Skin of body (tissue), 1 donor: ENCODE measurements at regions not wholly inside any gene's neighbourhood (a gene's known extent, or its start where the extent isn't known, plus 50 kb on each side); places are given as distances from the start of the nearest gene placed in this dataset.

Experiments used
- DNase-seq: peaks from one replicate; lab custom pipeline; 2025; lab: John Stamatoyannopoulos, UW

DNA sequence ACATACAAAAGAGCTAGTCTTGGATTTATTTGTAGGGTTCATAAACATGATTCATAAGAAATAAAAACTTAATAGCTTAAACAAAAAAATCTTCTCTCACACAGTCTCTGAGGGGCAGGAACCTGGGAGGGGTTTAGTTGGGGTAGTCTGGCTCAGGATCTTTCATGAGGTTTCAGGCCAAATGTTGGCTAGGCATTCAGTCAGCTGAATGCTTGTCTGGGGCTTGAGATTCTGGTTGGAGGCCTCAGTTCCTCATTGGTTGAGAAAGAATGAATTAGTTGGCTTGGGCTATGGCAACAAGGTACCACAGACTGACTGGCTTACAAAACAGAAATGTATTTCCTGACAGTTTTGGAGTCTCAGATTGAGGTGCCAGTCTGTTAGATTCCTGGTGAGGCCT lies 74.3 kb downstream of the ANKRD7 start:
- no peak for DNase-seq

DNA sequence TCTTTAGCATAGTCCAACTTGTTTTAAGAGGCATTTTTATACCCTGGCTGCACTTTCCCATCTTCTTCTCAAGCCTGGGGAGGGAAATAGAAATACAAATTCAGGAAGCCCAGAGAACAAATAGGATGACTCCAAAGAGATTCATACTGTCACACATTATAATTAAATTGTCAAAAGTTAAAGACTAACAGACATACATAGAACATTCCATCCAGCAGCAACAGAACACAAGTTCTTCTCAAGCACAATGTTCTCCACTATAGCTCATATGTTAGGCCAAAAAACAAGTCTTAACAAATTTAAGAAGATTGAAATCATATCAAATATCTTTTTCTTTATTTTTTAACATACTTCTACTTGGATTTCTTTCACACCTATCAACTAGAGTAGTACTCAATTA lies 75.7 kb downstream of the ANKRD7 start:
- no peak for DNase-seq

GRCh38 chr7:118304100-118304499 lies 79.6 kb downstream of the ANKRD7 start:
- no peak for DNase-seq

DNA sequence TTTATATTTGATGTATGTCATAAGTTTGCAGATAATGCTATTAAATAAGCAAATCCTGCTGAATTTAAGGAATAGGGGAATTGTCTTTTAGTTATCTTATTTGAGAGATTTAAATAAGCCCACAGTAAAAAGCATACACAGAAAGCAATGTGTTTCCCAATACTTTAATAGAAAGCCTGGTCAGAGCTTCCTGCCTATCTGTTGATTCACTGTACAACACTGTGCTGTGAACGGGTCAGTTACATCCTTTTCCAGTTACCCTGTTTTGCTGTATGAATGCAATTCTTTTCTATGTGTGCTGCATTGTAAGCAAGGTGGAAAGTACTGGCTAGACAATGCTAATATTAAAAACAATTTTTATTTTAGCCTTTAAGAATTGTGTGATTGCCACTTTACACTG lies 81.2 kb downstream of the ANKRD7 start:
- no peak for DNase-seq

- no peak for DNase-seq
Observed at GRCh38 chr7:118306771-118307170, 82.3 kb downstream of the ANKRD7 start.

- no peak for DNase-seq
Observed at GRCh38 chr7:118311121-118311836, 86.8 kb downstream of the ANKRD7 start.

- no peak for DNase-seq
Observed at GRCh38 chr7:118312051-118312450, 87.5 kb downstream of the ANKRD7 start.

DNA sequence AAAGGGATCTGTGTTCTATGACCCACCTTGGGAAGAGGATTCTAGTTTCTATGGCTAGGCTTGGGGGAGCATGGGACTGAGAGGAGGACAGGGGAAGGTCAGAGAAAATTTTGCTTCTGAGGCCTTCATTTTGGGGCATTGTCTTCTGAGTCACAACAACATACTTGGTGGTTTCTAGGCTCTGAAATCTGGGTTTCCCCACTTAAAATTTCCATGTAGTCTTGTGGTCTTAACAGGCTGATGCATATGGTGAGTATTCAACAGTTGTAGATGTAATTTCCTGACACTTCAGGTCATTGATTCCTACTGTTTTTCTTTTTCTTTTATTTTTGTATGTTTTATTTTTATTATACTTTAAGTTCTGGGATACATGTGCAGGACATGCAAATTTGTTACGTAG lies 88.5 kb downstream of the ANKRD7 start:
- no peak for DNase-seq

DNA sequence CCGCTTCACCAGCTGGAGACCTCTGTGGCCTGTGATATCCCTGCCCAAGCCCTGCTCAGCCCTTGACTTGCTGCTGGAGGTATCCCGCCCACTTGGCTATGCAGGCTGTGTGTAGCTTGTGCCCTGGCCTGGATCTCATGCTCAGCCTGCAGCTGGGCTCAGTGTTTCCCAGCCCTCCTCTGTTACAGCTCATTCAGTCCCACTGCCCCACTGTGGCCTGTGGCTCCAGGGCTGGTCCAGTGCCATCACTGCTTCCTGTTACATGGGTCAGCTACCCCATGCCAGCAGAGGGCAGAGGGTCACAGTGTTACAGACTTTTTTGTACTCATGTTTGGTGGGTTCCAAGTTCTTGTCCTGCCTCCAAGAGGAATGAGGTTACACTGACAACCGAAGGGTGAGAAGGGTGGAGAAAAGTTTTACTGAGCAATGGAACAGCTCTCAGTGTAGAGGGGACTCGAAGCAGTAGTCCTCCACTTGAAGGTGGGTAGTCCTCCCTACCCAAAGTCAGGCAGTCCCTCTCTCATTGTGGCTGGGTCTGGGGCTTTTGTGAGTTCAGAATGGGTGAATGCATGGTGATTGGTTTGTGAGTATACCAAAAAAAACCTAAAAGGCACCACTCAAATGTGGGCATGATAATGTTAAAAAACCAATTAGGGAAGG lies 100.4 kb downstream of the ANKRD7 start:
- DNase-seq = no peak

GRCh38 chr7:118325450-118325808 lies 100.9 kb downstream of the ANKRD7 start:
- no peak for DNase-seq

- DNase-seq = no peak
Observed at GRCh38 chr7:118327174-118327573, 102.7 kb downstream of the ANKRD7 start.

- no peak for DNase-seq
Observed at GRCh38 chr7:118328505-118329211, 104.2 kb downstream of the ANKRD7 start.

- DNase-seq = no peak
Observed at GRCh38 chr7:118330388-118330787, 105.9 kb downstream of the ANKRD7 start.

DNA sequence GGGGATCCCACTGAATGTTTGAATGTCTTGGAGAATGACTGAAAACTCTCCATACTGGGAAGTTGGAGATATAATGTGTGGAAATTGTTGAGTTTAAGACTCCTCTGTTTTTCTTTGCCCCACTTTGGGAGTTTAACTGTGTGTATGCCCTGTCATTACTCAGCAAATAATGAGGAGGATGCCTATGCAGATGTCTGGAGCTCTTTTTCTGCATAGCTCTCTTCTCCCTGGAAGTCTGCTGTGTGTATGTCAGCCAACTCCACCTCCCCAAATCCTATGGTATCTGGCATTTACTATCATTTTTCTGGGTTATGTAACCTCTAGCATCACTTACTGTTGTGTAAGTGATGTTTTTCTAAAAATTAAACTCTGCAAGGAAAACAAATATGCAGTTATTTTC lies 122.2 kb downstream of the ANKRD7 start:
- no peak for DNase-seq

- no peak for DNase-seq
Observed at GRCh38 chr7:118349604-118350003, 125.1 kb downstream of the ANKRD7 start.

- no peak for DNase-seq
Observed at GRCh38 chr7:118350260-118350659, 125.8 kb downstream of the ANKRD7 start.

DNA sequence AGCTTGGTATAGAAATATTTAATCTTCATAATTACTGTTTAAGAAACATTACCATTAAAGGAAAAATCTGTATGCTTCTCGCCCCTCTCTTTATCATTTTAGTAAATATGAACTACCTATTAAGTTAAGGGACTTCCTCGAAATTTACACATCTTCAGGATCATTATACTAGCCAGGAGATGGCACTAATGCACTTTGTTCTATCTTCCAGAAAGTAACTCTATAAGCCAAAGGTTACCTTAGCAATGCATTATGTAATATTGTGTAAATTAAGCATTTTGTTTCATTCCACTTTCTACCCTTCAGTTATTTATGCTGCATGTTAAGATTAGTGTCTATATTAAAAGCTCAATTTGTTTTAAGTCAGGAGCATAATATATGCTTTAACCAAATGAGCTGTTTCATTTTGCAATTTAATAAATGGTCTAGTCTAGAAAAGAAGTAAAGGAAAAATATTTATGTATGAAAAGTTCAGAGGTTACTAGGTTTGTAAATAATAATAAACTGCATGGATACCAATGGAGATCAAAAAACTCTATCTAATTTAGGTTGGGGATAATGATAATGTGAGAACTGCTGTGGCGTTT lies 128.5 kb downstream of the ANKRD7 start:
- DNase-seq = no peak

GRCh38 chr7:118366363-118366762 lies 141.9 kb downstream of the ANKRD7 start:
- no peak for DNase-seq

DNA sequence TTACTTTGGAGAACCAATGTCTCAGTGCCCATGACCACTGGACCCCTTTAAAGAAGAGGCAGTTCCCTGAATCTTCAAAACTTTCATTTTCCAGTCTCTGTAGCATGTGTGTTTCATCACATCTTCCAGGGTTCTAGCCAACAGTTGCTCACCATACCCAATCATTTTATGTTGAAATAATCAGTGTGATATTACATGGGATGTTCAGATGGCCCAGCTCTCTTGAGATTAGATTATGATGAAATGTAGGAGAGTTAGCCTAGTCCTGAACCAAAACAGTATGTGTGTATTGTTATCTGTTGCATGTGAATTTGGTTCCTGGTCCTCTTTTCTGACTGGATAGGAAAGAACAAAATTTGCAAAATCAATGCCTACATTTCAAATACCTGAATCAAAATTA lies 144.5 kb downstream of the ANKRD7 start:
- DNase-seq = no peak

GRCh38 chr7:118369987-118370386 lies 145.5 kb downstream of the ANKRD7 start:
- DNase-seq = no peak

DNA sequence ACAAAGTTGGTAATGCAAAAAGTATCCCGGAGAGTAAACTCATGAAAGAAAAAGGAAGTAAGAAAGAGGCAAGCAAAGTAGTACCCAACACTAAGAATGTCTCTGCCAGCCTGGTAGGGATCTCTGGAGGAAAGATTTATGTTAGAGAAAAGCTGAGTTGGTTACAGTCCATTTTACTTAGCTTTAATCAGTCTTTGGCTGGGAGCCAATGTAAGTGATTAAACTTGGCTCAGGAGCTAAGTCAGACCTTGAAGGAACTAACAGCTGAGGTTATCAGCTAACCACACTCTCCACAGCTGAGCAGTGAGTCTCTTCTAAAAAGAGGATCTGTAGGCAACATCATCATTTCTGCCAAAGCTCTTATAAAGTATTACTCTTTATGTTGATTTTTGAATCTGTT lies 148.0 kb downstream of the ANKRD7 start:
- peak; percentile 1 for DNase-seq

GRCh38 chr7:118389629-118390028 lies 165.1 kb downstream of the ANKRD7 start:
- DNase-seq = no peak
